ENCODE measurements at regions not wholly inside any gene's neighbourhood (a gene's known extent, or its start where the extent isn't known, plus 50 kb on each side); places are given as distances from the start of the nearest gene placed in this dataset.

GRCh38 chr13:78897200-78897599 is 238.2 kb upstream of the OBI1 start:
- Mint-ChIP-seq H3K4me1 (no peaks in the 10 kb centered on the region), H3K27ac (ENCODE audit: unreplicated experiment) (no peak overlapping the region), H3K9me3 (no peaks in the 10 kb centered on the region), H3K4me3 (no peak overlapping the region), H3K36me3 (ENCODE audit: low read depth) (no peaks in the 10 kb centered on the region), H3K27me3 (ENCODE audit: low read depth) (peaks cover 4% of the 10 kb centered on the region)
- DNase-seq (ENCODE audit: low read depth, low spot score): no peak
- no peak for TF ChIP-seq CTCF (conservative IDR thresholded peaks at IDR 0.05)

- TF ChIP-seq CTCF (conservative IDR thresholded peaks at IDR 0.05): no peak
- Mint-ChIP-seq H3K4me3 (no peak overlapping the region), H3K4me1 (no peaks in the 10 kb centered on the region), H3K9me3 (no peaks in the 10 kb centered on the region), H3K27ac (ENCODE audit: unreplicated experiment) (no peak overlapping the region), H3K36me3 (ENCODE audit: low read depth) (no peaks in the 10 kb centered on the region), H3K27me3 (ENCODE audit: low read depth) (no peaks in the 10 kb centered on the region)
- no peak for DNase-seq (ENCODE audit: low read depth, low spot score)
Observed at GRCh38 chr13:78884571-78884970, 225.6 kb upstream of the OBI1 start.

- no peaks in the 10 kb centered on the region for H3K27me3 Mint-ChIP-seq (ENCODE audit: low read depth)
- H3K27ac Mint-ChIP-seq (ENCODE audit: unreplicated experiment): no peak overlapping the region
- TF ChIP-seq CTCF (conservative IDR thresholded peaks at IDR 0.05): no peak
- H3K9me3 Mint-ChIP-seq: peaks cover 2% of the 10 kb centered on the region
- DNase-seq (ENCODE audit: low read depth, low spot score): no peak
- H3K4me3 Mint-ChIP-seq: no peak overlapping the region
- no peaks in the 10 kb centered on the region for H3K4me1 Mint-ChIP-seq
- H3K36me3 Mint-ChIP-seq (ENCODE audit: low read depth): no peaks in the 10 kb centered on the region
Observed at GRCh38 chr13:78881751-78882150, 222.8 kb upstream of the OBI1 start.

GRCh38 chr13:78881054-78881453 is 222.1 kb upstream of the OBI1 start:
- peaks cover 2% of the 10 kb centered on the region for H3K9me3 Mint-ChIP-seq
- no peak overlapping the region for H3K27ac Mint-ChIP-seq (ENCODE audit: unreplicated experiment)
- H3K36me3 Mint-ChIP-seq (ENCODE audit: low read depth): no peaks in the 10 kb centered on the region
- no peaks in the 10 kb centered on the region for H3K27me3 Mint-ChIP-seq (ENCODE audit: low read depth)
- H3K4me3 Mint-ChIP-seq: no peak overlapping the region
- H3K4me1 Mint-ChIP-seq: no peaks in the 10 kb centered on the region
- no peak for TF ChIP-seq CTCF (conservative IDR thresholded peaks at IDR 0.05)
- DNase-seq (ENCODE audit: low read depth, low spot score): no peak

- H3K4me1 Mint-ChIP-seq: no peaks in the 10 kb centered on the region
- DNase-seq (ENCODE audit: low read depth, low spot score): no peak
- H3K27me3 Mint-ChIP-seq (ENCODE audit: low read depth): no peaks in the 10 kb centered on the region
- no peak overlapping the region for H3K27ac Mint-ChIP-seq (ENCODE audit: unreplicated experiment)
- peaks cover 2% of the 10 kb centered on the region for H3K9me3 Mint-ChIP-seq
- H3K36me3 Mint-ChIP-seq (ENCODE audit: low read depth): no peaks in the 10 kb centered on the region
- no peak overlapping the region for H3K4me3 Mint-ChIP-seq
- no peak for TF ChIP-seq CTCF (conservative IDR thresholded peaks at IDR 0.05)
Observed at GRCh38 chr13:78876915-78877549, 218.1 kb upstream of the OBI1 start.
